Neural progenitor cell (in vitro differentiated cells): ENCODE measurements at regions not wholly inside any gene's neighbourhood (a gene's known extent, or its start where the extent isn't known, plus 50 kb on each side); places are given as distances from the start of the nearest gene placed in this dataset.

Source experiments
- DNase-seq: peaks from one replicate; pipeline ENCODE4 v3.0.0-alpha.2; 2016; ENCODE audit warnings: low spot score
- H2AFZ ChIP-seq: fragments of 200-600 bp; sonication (generic); replicated peaks from 2 replicates; pipeline ENCODE4 v1.6.1; 2016; ENCODE audit warnings: antibody characterized with exemption
- H3F3A ChIP-seq: fragments of 200-600 bp; sonication (generic); 2 replicates; pipeline ENCODE4 v1.6.1; 2016; ENCODE audit warnings: antibody characterized with exemption, low read depth
- H3K27ac ChIP-seq: fragments of 200-600 bp; sonication (generic); 2 replicates; pipeline ENCODE4 v1.5.1; 2016; ENCODE audit warnings: mild to moderate bottlenecking
- H3K27me3 ChIP-seq: fragments of 200-600 bp; sonication (generic); 2 replicates; pipeline ENCODE4 v1.6.1; 2016; ENCODE audit warnings: mild to moderate bottlenecking, moderate library complexity
- H3K36me3 ChIP-seq: fragments of 200-600 bp; sonication (generic); 2 replicates; pipeline ENCODE4 v1.5.1; 2016
- H3K4me1 ChIP-seq: fragments of 200-600 bp; sonication (generic); 2 replicates; pipeline ENCODE4 v1.6.1; 2016; ENCODE audit warnings: mixed run types
- H3K4me2 ChIP-seq: fragments of 200-600 bp; sonication (generic); 2 replicates; pipeline ENCODE4 v1.6.1; 2016
- H3K4me3 ChIP-seq: fragments of 200-600 bp; sonication (generic); 2 replicates; pipeline ENCODE4 v1.5.1; 2016
- H3K79me2 ChIP-seq: fragments of 200-600 bp; sonication (generic); 2 replicates; pipeline ENCODE4 v1.6.1; 2016; ENCODE audit warnings: low read depth
- H3K9ac ChIP-seq: fragments of 200-600 bp; sonication (generic); 2 replicates; pipeline ENCODE4 v1.6.1; 2016
- H3K9me3 ChIP-seq: fragments of 200-600 bp; sonication (generic); 2 replicates; pipeline ENCODE4 v1.5.1; 2016; ENCODE audit warnings: low read depth
- H4K20me1 ChIP-seq: fragments of 200-600 bp; sonication (generic); 2 replicates; pipeline ENCODE4 v1.6.1; 2016; ENCODE audit warnings: low read depth
- H3K27ac Mint-ChIP-seq: 3 replicates; pipeline ENCODE4 v1.8.0; 2021; ENCODE audit warnings: mixed read lengths
- H3K27me3 Mint-ChIP-seq: 2 replicates; pipeline ENCODE4 v1.8.0; 2022; ENCODE audit warnings: low read depth, mild to moderate bottlenecking, inconsistent platforms, moderate library complexity, mixed read lengths; ENCODE audit not compliant: insufficient read depth
- H3K36me3 Mint-ChIP-seq: 3 replicates; pipeline ENCODE4 v1.8.0; 2021; ENCODE audit warnings: mixed read lengths
- H3K4me1 Mint-ChIP-seq: 3 replicates; pipeline ENCODE4 v1.8.0; 2021; ENCODE audit warnings: mixed read lengths
- H3K4me3 Mint-ChIP-seq: 3 replicates; pipeline ENCODE4 v1.8.0; 2021; ENCODE audit warnings: mild to moderate bottlenecking, moderate library complexity, mixed read lengths
- H3K9me3 Mint-ChIP-seq: 3 replicates; pipeline ENCODE4 v1.8.0; 2020; ENCODE audit warnings: mixed read lengths
- EZH2 ChIP-seq: fragments of 200-600 bp; sonication (generic); IDR thresholded peaks from 2 replicates; pipeline ENCODE4 v1.6.1; 2017; ENCODE audit warnings: antibody characterized with exemption, mild to moderate bottlenecking, moderate library complexity
- EZH2phosphoT487 ChIP-seq: fragments of 200-600 bp; sonication (generic); IDR thresholded peaks from 2 replicates; pipeline ENCODE4 v1.6.1; 2017; ENCODE audit warnings: antibody characterized with exemption
- TF ChIP-seq, protein P1 (sequence below): fragments of 200-600 bp; sonication (generic); IDR thresholded peaks from 2 replicates; pipeline ENCODE4 v1.5.1; 2017; ENCODE audit warnings: antibody characterized with exemption, mild to moderate bottlenecking

DNA sequence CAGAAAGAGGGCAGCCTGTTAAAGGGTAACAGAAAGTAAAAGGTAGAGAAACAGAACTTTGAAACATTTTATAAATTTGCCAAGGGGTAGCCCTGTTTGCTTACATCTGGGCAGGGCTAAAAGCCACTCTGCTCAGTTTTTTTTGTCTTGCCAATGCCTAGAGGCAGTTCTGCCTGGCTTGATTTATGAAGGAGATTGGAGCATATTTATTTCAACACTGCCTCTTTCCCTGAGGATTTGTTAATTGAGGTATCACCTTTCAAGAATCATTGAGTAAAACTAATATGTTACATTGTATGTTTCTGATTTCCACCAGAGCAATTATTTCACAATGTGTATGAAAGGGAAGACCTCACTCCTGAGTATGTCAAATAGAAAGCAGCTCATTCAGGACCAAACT lies 160.8 kb downstream of the GXYLT1 start:
- Histone ChIP-seq H3K4me2 (no peak overlapping the region), H3K27me3 (no peaks in the 10 kb centered on the region), H3K27ac (no peak overlapping the region), H3F3A (no peaks in the 10 kb centered on the region), H3K36me3 (no peaks in the 10 kb centered on the region), H3K4me1 (no peaks in the 10 kb centered on the region), H3K9me3 (no peaks in the 10 kb centered on the region), H3K4me3 (no peak overlapping the region), H4K20me1 (no peaks in the 10 kb centered on the region), H3K9ac (no peak overlapping the region), H2AFZ (no peak overlapping the region), H3K79me2 (no peaks in the 10 kb centered on the region)
- Mint-ChIP-seq H3K9me3 (peaks cover 11% of the 10 kb centered on the region), H3K4me1 (peaks cover 45% of the 10 kb centered on the region), H3K27ac (no peak overlapping the region), H3K4me3 (no peak overlapping the region), H3K36me3 (peaks cover 8% of the 10 kb centered on the region), H3K27me3 (no peaks in the 10 kb centered on the region)
- no peak for TF ChIP-seq EZH2
- no peak for TF ChIP-seq EZH2phosphoT487
- TF ChIP-seq, protein P1, sequence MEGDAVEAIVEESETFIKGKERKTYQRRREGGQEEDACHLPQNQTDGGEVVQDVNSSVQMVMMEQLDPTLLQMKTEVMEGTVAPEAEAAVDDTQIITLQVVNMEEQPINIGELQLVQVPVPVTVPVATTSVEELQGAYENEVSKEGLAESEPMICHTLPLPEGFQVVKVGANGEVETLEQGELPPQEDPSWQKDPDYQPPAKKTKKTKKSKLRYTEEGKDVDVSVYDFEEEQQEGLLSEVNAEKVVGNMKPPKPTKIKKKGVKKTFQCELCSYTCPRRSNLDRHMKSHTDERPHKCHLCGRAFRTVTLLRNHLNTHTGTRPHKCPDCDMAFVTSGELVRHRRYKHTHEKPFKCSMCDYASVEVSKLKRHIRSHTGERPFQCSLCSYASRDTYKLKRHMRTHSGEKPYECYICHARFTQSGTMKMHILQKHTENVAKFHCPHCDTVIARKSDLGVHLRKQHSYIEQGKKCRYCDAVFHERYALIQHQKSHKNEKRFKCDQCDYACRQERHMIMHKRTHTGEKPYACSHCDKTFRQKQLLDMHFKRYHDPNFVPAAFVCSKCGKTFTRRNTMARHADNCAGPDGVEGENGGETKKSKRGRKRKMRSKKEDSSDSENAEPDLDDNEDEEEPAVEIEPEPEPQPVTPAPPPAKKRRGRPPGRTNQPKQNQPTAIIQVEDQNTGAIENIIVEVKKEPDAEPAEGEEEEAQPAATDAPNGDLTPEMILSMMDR: no peak
- no peak for DNase-seq

DNA sequence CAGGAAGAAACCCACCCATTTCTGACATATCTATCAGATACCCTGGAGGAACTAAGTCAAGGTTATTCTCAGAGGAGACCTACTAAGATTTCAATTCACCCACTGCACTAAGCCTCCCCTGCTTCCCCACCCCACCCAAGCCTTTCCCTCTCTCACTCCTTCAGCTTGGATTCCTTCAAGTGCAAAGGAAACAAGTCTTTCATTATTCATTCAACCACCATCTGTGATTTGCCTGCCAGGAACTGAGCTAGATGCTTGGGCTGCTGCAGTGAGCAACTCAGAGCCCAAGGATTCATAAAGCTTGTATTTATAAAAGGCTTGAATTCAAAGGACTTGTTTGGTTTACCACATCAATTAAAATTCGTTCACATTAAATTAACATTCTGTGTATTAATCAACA lies 161.3 kb downstream of the GXYLT1 start:
- Histone ChIP-seq H4K20me1 (no peaks in the 10 kb centered on the region), H3K4me2 (no peak overlapping the region), H3K4me1 (no peaks in the 10 kb centered on the region), H3K9me3 (no peaks in the 10 kb centered on the region), H3K27ac (no peak overlapping the region), H3K27me3 (no peaks in the 10 kb centered on the region), H3K9ac (no peak overlapping the region), H2AFZ (no peak overlapping the region), H3K36me3 (no peaks in the 10 kb centered on the region), H3F3A (no peaks in the 10 kb centered on the region), H3K79me2 (no peaks in the 10 kb centered on the region), H3K4me3 (no peak overlapping the region)
- Mint-ChIP-seq H3K36me3 (peaks cover 6% of the 10 kb centered on the region), H3K27ac (no peak overlapping the region), H3K4me3 (no peak overlapping the region), H3K9me3 (peaks cover 12% of the 10 kb centered on the region), H3K4me1 (peaks cover 45% of the 10 kb centered on the region), H3K27me3 (no peaks in the 10 kb centered on the region)
- DNase-seq: no peak
- TF ChIP-seq, protein P1: no peak
- no peak for TF ChIP-seq EZH2phosphoT487
- no peak for TF ChIP-seq EZH2

DNA sequence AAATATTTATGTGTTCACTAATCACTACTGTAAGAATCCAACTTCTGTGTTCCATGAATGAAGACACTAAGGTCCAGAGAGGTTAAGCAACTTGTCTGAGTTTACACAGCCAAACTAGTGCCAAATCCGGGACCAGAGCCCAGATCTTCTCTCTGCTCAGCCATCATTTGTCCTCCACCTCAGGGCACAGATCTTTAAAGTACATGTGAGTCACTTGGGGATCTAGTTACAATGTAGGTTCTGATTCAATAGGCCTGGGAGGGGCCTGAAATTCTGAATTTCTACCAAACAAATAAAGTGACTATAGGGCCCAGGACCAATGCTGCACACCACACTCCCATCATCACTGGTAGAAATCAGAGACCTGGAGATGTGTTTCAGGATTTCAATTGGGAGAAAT lies 162.9 kb downstream of the GXYLT1 start:
- H3F3A ChIP-seq: no peaks in the 10 kb centered on the region
- H4K20me1 ChIP-seq: no peaks in the 10 kb centered on the region
- no peak overlapping the region for H2AFZ ChIP-seq
- Mint-ChIP-seq H3K4me1 (peaks cover 45% of the 10 kb centered on the region), H3K27ac (no peak overlapping the region), H3K9me3 (peaks cover 17% of the 10 kb centered on the region), H3K4me3 (no peak overlapping the region), H3K36me3 (peaks cover 7% of the 10 kb centered on the region), H3K27me3 (no peaks in the 10 kb centered on the region)
- H3K27ac ChIP-seq: no peak overlapping the region
- no peak overlapping the region for H3K4me2 ChIP-seq
- H3K9ac ChIP-seq: no peak overlapping the region
- H3K4me3 ChIP-seq: no peak overlapping the region
- no peaks in the 10 kb centered on the region for H3K79me2 ChIP-seq
- H3K27me3 ChIP-seq: no peaks in the 10 kb centered on the region
- H3K36me3 ChIP-seq: no peaks in the 10 kb centered on the region
- H3K9me3 ChIP-seq: no peaks in the 10 kb centered on the region
- TF ChIP-seq, protein P1: no peak
- TF ChIP-seq EZH2phosphoT487 (no peak), EZH2 (no peak)
- H3K4me1 ChIP-seq: no peaks in the 10 kb centered on the region
- no peak for DNase-seq

DNA sequence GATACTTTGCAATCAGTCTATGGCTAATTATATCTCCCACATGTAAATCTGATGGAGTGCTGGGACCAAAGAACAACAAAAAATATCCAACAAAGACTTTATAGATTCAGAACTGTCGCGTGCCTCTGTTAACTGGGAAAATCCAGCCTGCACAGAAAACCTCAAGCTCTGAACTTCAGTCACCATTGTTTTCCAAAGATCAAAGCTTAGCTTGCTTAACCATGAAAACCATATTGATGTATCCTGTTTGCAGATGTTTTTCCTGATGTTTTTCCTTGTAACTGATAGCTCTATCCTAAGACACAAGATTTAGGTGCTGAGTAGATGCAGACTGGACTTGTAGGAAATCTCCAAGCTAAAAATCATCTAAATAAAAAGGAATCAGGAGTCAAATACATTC lies 163.7 kb downstream of the GXYLT1 start:
- Histone ChIP-seq H3K27me3 (no peaks in the 10 kb centered on the region), H3K4me1 (no peaks in the 10 kb centered on the region), H3K9me3 (no peaks in the 10 kb centered on the region), H3K36me3 (no peaks in the 10 kb centered on the region), H3K9ac (no peak overlapping the region), H3K4me3 (no peak overlapping the region), H3K4me2 (no peak overlapping the region), H4K20me1 (no peaks in the 10 kb centered on the region), H3K79me2 (no peaks in the 10 kb centered on the region), H3F3A (no peaks in the 10 kb centered on the region), H2AFZ (no peak overlapping the region), H3K27ac (no peak overlapping the region)
- H3K27me3 Mint-ChIP-seq: no peaks in the 10 kb centered on the region
- peak overlapping the region; percentile 43 for H3K27ac Mint-ChIP-seq
- DNase-seq: no peak
- H3K4me3 Mint-ChIP-seq: no peak overlapping the region
- peaks cover 17% of the 10 kb centered on the region for H3K9me3 Mint-ChIP-seq
- TF ChIP-seq, protein P1: no peak
- TF ChIP-seq EZH2phosphoT487 (no peak), EZH2 (no peak)
- H3K36me3 Mint-ChIP-seq: peaks cover 7% of the 10 kb centered on the region
- peaks cover 45% of the 10 kb centered on the region for H3K4me1 Mint-ChIP-seq
